K562 (cell line): ENCODE measurements at regions not wholly inside any gene's neighbourhood (a gene's known extent, or its start where the extent isn't known, plus 50 kb on each side); places are given as distances from the start of the nearest gene placed in this dataset.

ENCODE experiments used
- ATAC-seq: fragments of 200-7000 bp; cut with Tn5 transposase; 3 replicates; pipeline ENCODE4 v1.9.1; 2020; ENCODE audit warnings: moderate library complexity
- BruUV-seq: library from RNA; stranded (reverse); fragments of 400-500 nt; replicated peaks from 2 replicates; lab custom pipeline; 2021; lab: Mats Ljungman, UMichigan
- CTCF ChIA-PET: fragments of 300-600 bp; formaldehyde crosslinking; extraction: SDS; loops from one replicate; lab custom pipeline; 2021; ENCODE audit warnings: low intra/inter-chr PET ratio; lab: Yijun Ruan, JAX
- POLR2A ChIA-PET: fragments of 300-600, 350-650 bp; sonication (Branson Sonifier 250); formaldehyde crosslinking; extraction: SDS; loops from one replicate; lab custom pipeline; 2021; ENCODE audit warnings: antibody characterized with exemption, inconsistent platforms; lab: Yijun Ruan, JAX
- DNase-seq, 4 experiments: peaks; one replicate each; pipeline versions ENCODE4 v3.0.0 to v3.0.0-alpha.2; 2011 to 2018; ENCODE audit warnings: low spot score in 3 of 4, mixed read lengths in 3 of 4; ENCODE audit errors: extremely low read depth in 1 of 4
- FAIRE-seq: peaks from 2 replicates; lab custom pipeline; 2011; peaks lifted over from hg19 to GRCh38; lab: Jason Lieb, UNC
- H2AFZ ChIP-seq: 2 replicates; pipeline ENCODE4 v1.6.0; 2011; ENCODE audit warnings: low read depth, low read length, control low read depth, inconsistent platforms
- H3K27ac ChIP-seq: fragments of 200-600 bp; 3 replicates; pipeline ENCODE4 v1.8.0; 2011; ENCODE audit warnings: low read depth, mild to moderate bottlenecking, control low read depth, inconsistent platforms, low read length, moderate library complexity, mixed read lengths; ENCODE audit errors: extremely low read depth
- H3K27me3 ChIP-seq, 2 experiments: fragments of 300-600 bp in 1 of 2; 2 replicates in 1 of 2; 3 replicates in 1 of 2; pipeline versions ENCODE4 v1.6.0 to v1.8.0; 2011; ENCODE audit warnings: inconsistent platforms in 2 of 2, low read length in 2 of 2, mild to moderate bottlenecking in 1 of 2, mixed read lengths in 1 of 2, moderate library complexity in 1 of 2; ENCODE audit not compliant: control insufficient read depth in 2 of 2, insufficient read depth in 2 of 2
- H3K36me3 ChIP-seq: fragments of 300-600 bp; 3 replicates; pipeline ENCODE4 v1.8.0; 2011; ENCODE audit warnings: mild to moderate bottlenecking, low read length, inconsistent platforms; ENCODE audit not compliant: control insufficient read depth, insufficient read depth
- H3K4me1 ChIP-seq, 2 experiments: fragments of 200-600 bp in 1 of 2; replicated peaks in 1 of 2; 2 replicates in 1 of 2; 3 replicates in 1 of 2; pipeline versions ENCODE4 v1.5.1 to v1.8.0; 2011; ENCODE audit warnings: inconsistent platforms in 2 of 2, low read length in 2 of 2, mild to moderate bottlenecking in 1 of 2, mixed read lengths in 1 of 2, moderate library complexity in 1 of 2; ENCODE audit not compliant: control insufficient read depth in 2 of 2, insufficient read depth in 2 of 2
- H3K4me2 ChIP-seq: 2 replicates; pipeline ENCODE4 v1.6.1; 2011; ENCODE audit warnings: low read length, control low read depth, inconsistent platforms, mixed read lengths; ENCODE audit not compliant: insufficient read depth
- H3K4me3 ChIP-seq: fragments of 200-600 bp; sonication (generic), shearing (Covaris generic); 2 replicates; pipeline ENCODE4 v1.5.1; 2016; ENCODE audit warnings: control low read depth, inconsistent platforms
- H3K79me2 ChIP-seq: fragments of 200-600 bp; 3 replicates; pipeline ENCODE4 v1.8.0; 2011; ENCODE audit warnings: low read length, inconsistent platforms; ENCODE audit not compliant: control insufficient read depth, insufficient read depth
- H3K9ac ChIP-seq, 2 experiments: 2 replicates each; pipeline versions ENCODE4 v1.6.0 to v1.6.1; 2011; ENCODE audit warnings: low read depth in 2 of 2, low read length in 2 of 2, control low read depth in 1 of 2, inconsistent platforms in 1 of 2, mild to moderate bottlenecking in 1 of 2, mixed read lengths in 1 of 2; ENCODE audit not compliant: insufficient read depth in 1 of 2
- H3K9me1 ChIP-seq: one replicate; pipeline ENCODE4 v1.6.0; 2011; ENCODE audit warnings: inconsistent platforms, mild to moderate bottlenecking, low read length, moderate library complexity; ENCODE audit not compliant: control insufficient read depth, insufficient read depth
- H3K9me3 ChIP-seq: replicated peaks from 2 replicates; pipeline ENCODE4 v1.5.1; 2011; ENCODE audit warnings: low read depth, low read length, inconsistent platforms; ENCODE audit not compliant: control insufficient read depth, insufficient read depth
- H4K20me1 ChIP-seq: replicated peaks from 2 replicates; pipeline ENCODE4 v1.6.1; 2011; ENCODE audit warnings: low read length, inconsistent platforms, mixed read lengths; ENCODE audit not compliant: control insufficient read depth, insufficient read depth
- ATF6 ChIP-seq: sonication (generic); formaldehyde crosslinking; IDR thresholded peaks from 2 replicates; pipeline ENCODE4 v1.4.0; 2020; ENCODE audit warnings: mild to moderate bottlenecking, missing genetic modification reagents
- BRF2 ChIP-seq: IDR thresholded peaks from 3 replicates; pipeline ENCODE4 v1.6.1; 2011; ENCODE audit warnings: borderline replicate concordance, mild to moderate bottlenecking; ENCODE audit not compliant: insufficient read length, insufficient read depth
- CHD4 ChIP-seq: fragments of 200-600 bp; sonication (generic); IDR thresholded peaks from 3 replicates; pipeline ENCODE4 v1.6.1; 2012; ENCODE audit warnings: low read depth, mild to moderate bottlenecking, mixed read lengths, low read length, inconsistent platforms; ENCODE audit not compliant: insufficient read depth, insufficient replicate concordance, poor library complexity, severe bottlenecking
- CREBBP ChIP-seq: IDR thresholded peaks from one replicate; pipeline ENCODE4 v1.6.1; 2012; ENCODE audit warnings: low read depth, mild to moderate bottlenecking, control low read depth, inconsistent platforms, low read length
- ETV6 ChIP-seq, 3 experiments: fragments of 150-350 bp in 1 of 3; sonication (generic) in 1 of 3; formaldehyde crosslinking in 1 of 3; IDR thresholded peaks; 2 replicates each; pipeline versions ENCODE4 v1.6.1 to v1.8.0; 2014 to 2022; ENCODE audit warnings: borderline replicate concordance in 2 of 3, low read depth in 2 of 3, antibody characterized with exemption in 1 of 3, low read length in 1 of 3, mild to moderate bottlenecking in 1 of 3, missing genetic modification reagents in 1 of 3
- FOXP4 ChIP-seq: sonication (generic); formaldehyde crosslinking; IDR thresholded peaks from 2 replicates; pipeline ENCODE4 v1.8.0; 2022; ENCODE audit warnings: mild to moderate bottlenecking, missing genetic modification reagents, borderline replicate concordance
- HNRNPUL1 ChIP-seq: fragments of 200-400 bp; formaldehyde crosslinking; IDR thresholded peaks from 2 replicates; pipeline ENCODE4 v1.6.1; 2017; ENCODE audit warnings: low read length
- MAFF ChIP-seq: IDR thresholded peaks from 2 replicates; pipeline ENCODE4 v1.6.1; 2012; ENCODE audit warnings: low read length, improper control_type of control experiment
- NBN ChIP-seq: fragments of 450-650 bp; IDR thresholded peaks from 2 replicates; pipeline ENCODE4 v1.6.1; 2016; ENCODE audit warnings: low read depth, mild to moderate bottlenecking
- NFRKB ChIP-seq: fragments of 450-650 bp; IDR thresholded peaks from 2 replicates; pipeline ENCODE4 v1.6.1; 2016; ENCODE audit warnings: low read depth
- RBM14 ChIP-seq: fragments of 200-400 bp; formaldehyde crosslinking; IDR thresholded peaks from 2 replicates; pipeline ENCODE4 v1.6.1; 2018; ENCODE audit warnings: low read depth, mild to moderate bottlenecking, low read length, moderate library complexity, borderline replicate concordance; ENCODE audit not compliant: insufficient read depth
- SFPQ ChIP-seq: fragments of 200-400 bp; formaldehyde crosslinking; IDR thresholded peaks from 2 replicates; pipeline ENCODE4 v1.6.1; 2017; ENCODE audit warnings: mild to moderate bottlenecking, low read depth, low read length, moderate library complexity
- STAT5B ChIP-seq: fragments of 250-450 bp; sonication (Bioruptor Pico); IDR thresholded peaks from 2 replicates; pipeline ENCODE4 v1.8.0; 2021; ENCODE audit warnings: mild to moderate bottlenecking, inconsistent platforms
- TRIM28 ChIP-seq: fragments of 450-650 bp; IDR thresholded peaks from 2 replicates; pipeline ENCODE4 v1.6.1; 2017
- WGBS: fragments of 100-300 bp; shearing (Covaris generic); methylation state at CpG from one replicate; pipeline ENCODE4 v1.1.6; 2016; ENCODE audit warnings: low coverage, mixed read lengths; ENCODE audit not compliant: insufficient coverage; ENCODE audit errors: missing lambda C conversion rate; 5-methylcytosine and 5-hydroxymethylcytosine counted together
- in situ Hi-C: fragments of 300-500 bp; cut with MboI; formaldehyde crosslinking; loops from 4 replicates; pipeline ENCODE4 v1.15.0; 2018; ENCODE audit warnings: inconsistent platforms, mixed read lengths
- intact Hi-C: fragments of 100-400 bp; cut with micrococcal nuclease; formaldehyde crosslinking; loops from 2 replicates; pipeline ENCODE4 v1.14.2; 2022
- TF ChIP-seq, protein P1 (sequence below): fragments of 250-450 bp; sonication (Bioruptor Pico); IDR thresholded peaks from 2 replicates; pipeline ENCODE4 v1.9.0; 2021; ENCODE audit warnings: mild to moderate bottlenecking

DNA sequence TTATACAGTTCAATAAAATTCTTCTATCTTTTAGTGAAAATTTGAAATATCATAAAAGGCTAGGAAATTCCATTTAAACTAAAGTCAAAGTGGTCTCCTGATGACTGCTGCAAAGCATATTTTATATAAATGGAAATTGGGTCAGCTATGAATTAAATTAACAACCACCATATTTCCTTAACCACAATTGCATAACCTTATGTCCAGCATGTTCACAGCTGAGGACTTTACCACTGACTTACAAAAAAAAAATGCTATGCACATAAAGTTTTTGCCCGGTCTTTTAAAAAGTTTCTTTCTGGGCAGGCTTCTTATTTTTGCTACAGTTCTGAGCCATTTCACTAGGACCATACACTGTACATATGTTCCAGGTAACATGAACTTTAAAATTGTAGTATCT, 208.6 kb upstream of the RGMB start:
- ATAC-seq (no peak), DNase-seq (no peak), FAIRE-seq (no peak)
- Histone ChIP-seq H4K20me1 (no peaks in the 10 kb centered on the region), H3K79me2 (no peaks in the 10 kb centered on the region), H3K36me3 (no peaks in the 10 kb centered on the region), H3K4me3 (no peak overlapping the region), H3K27me3 (no peaks in the 10 kb centered on the region), H3K9me1 (no peaks in the 10 kb centered on the region), H3K9ac (no peak overlapping the region), H3K27ac (no peak overlapping the region), H3K4me1 (no peaks in the 10 kb centered on the region), H2AFZ (no peak overlapping the region), H3K9me3 (no peaks in the 10 kb centered on the region), H3K4me2 (no peak overlapping the region)
- intact Hi-C loops (no loop called here), in situ Hi-C loops (no loop called here)
- 0% methylated on average over 1 of the region's 1 CpG for WGBS
- BruUV-seq: no TSS peak
- POLR2A ChIA-PET: no interaction called here
- CTCF ChIA-PET: no interaction called here
- TF ChIP-seq MAFF: no peak
- TF ChIP-seq FOXP4: no peak
- no peak for TF ChIP-seq NFRKB
- TF ChIP-seq CHD4: no peak
- TF ChIP-seq NBN: no peak
- no peak for TF ChIP-seq BRF2
- no peak for TF ChIP-seq CREBBP
- no peak for TF ChIP-seq STAT5B (CRISPR knock-in tag)
- no peak for TF ChIP-seq RBM14
- no peak for TF ChIP-seq ATF6 (CRISPR knock-in tag)
- no peak for TF ChIP-seq HNRNPUL1
- TF ChIP-seq TRIM28: no peak
- TF ChIP-seq ETV6 (IDR thresholded peaks at IDR 0.05; ENCODE audit: borderline replicate concordance in 1 of 2, low read depth in 2 of 2, low read length in 1 of 2): no peak
- no peak for TF ChIP-seq ETV6 (CRISPR knock-in tag; IDR thresholded peaks at IDR 0.05; ENCODE audit: borderline replicate concordance)
- TF ChIP-seq, protein P1, sequence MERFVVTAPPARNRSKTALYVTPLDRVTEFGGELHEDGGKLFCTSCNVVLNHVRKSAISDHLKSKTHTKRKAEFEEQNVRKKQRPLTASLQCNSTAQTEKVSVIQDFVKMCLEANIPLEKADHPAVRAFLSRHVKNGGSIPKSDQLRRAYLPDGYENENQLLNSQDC (CRISPR knock-in tag): no peak
- TF ChIP-seq SFPQ: no peak
